GM04504 (cell line): ENCODE measurements at regions not wholly inside any gene's neighbourhood (a gene's known extent, or its start where the extent isn't known, plus 50 kb on each side); places are given as distances from the start of the nearest gene placed in this dataset.

ENCODE experiments used
- DNase-seq: peaks from one replicate; pipeline ENCODE4 v3.0.0-alpha.2; 2012; ENCODE audit warnings: low read depth

GRCh38 chr10:10959666-10960065, 58.0 kb upstream of the CELF2 start:
- no peak for DNase-seq

DNA sequence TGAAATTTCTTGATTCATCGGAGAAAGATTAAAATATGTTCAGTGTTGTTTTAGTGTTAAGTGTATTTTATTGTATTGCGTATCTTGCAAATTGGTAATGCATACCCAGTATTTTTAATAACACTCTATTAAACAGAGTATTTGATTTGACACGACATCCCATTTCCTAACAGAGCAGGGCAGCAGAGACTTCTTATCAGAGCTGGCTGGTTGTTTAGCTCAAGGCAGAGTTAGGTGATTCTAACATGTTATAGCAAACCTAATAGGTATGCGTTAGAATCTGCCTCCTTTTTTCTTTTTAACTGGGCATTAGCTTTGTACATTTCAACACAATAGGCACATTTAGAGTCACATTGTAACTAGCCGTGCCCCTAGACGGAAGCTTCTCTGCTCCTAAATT, 57.1 kb upstream of the CELF2 start:
- no peak for DNase-seq

GRCh38 chr10:10961072-10961471, 56.6 kb upstream of the CELF2 start:
- no peak for DNase-seq

DNA sequence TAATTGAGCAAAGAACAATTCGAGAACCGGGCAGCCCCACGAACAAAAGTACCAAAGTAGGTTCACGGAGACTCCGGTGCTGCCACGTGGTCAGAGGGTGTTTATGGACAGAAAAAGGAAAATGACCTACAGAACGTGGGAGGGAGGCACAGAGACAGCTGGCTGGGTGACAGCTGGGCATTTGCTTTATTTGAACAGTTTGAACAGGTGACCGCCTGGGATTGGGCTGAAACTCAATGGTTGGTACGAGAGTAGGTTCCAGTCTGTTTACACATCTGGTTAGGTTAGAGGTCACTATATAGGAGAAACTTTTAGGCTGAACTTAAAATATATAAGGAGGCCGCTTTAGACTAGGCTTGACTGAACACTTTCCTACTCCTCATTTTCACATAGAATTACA, 50.6 kb upstream of the CELF2 start:
- DNase-seq = no peak

GRCh38 chr10:10967581-10968256, 50.0 kb upstream of the CELF2 start:
- DNase-seq = no peak
